ENCODE measurements at regions not wholly inside any gene's neighbourhood (a gene's known extent, or its start where the extent isn't known, plus 50 kb on each side); places are given as distances from the start of the nearest gene placed in this dataset.

GRCh38 chr20:22333885-22334545 is 250.4 kb downstream of the FOXA2 start:
- H3K27ac ChIP-seq (ENCODE audit: low read length) = no peak overlapping the region
- ATAC-seq = peak; percentile 91
- no peak overlapping the region for H3K4me3 ChIP-seq (ENCODE audit: low read length)
- no peaks in the 10 kb centered on the region for H3K4me1 ChIP-seq (ENCODE audit: insufficient read depth, low read length)
- no TSS peak for BruUV-seq (replicated peaks)
- H3K79me2 ChIP-seq (ENCODE audit: low read length) = no peaks in the 10 kb centered on the region
- H3K9ac ChIP-seq (ENCODE audit: low read length) = no peak overlapping the region
- 0 out of 2 replicates have a peak overlapping the region, but pooled peaks have one; percentile 21 for H2AFZ ChIP-seq (ENCODE audit: low read length)
- H4K20me1 ChIP-seq (ENCODE audit: low read length) = no peaks in the 10 kb centered on the region
- H3K36me3 ChIP-seq (ENCODE audit: low read depth, low read length) = no peaks in the 10 kb centered on the region
- no peaks in the 10 kb centered on the region for H3K9me2 ChIP-seq (replicated peaks; ENCODE audit: low read length)
- ChIA-PET POLR2A (ENCODE audit: unreplicated experiment) (no interaction called here), CTCF (interaction anchor here (0.6 to 1.0 kb wide), 5 partner anchors 63 to 351 kb away, joined by 3 to 4 read pairs (median 3); no protein-coding TSS in a partner anchor)
- TF ChIP-seq CTCF (conservative IDR thresholded peaks at IDR 0.05; ENCODE audit: low read depth, low read length) = peak; percentile 94
- no peak for TF ChIP-seq EZH2 (IDR thresholded peaks at IDR 0.05; ENCODE audit: low read length, unreplicated experiment)
- intact Hi-C loops (cut with micrococcal nuclease) = loop anchor here (1.0 kb wide), 2 partner anchors 350 to 1006 kb away; no protein-coding TSS in a partner anchor
- no peaks in the 10 kb centered on the region for H3F3A ChIP-seq (ENCODE audit: low read length, unreplicated experiment)
- peak overlapping the region; percentile 7; the same call in 1 of the 2 replicates for H3K4me2 ChIP-seq (ENCODE audit: low read length)
- H3K27me3 ChIP-seq (ENCODE audit: low read length) = peaks cover 51% of the 10 kb centered on the region
- DNase-seq = peak; percentile 84
- H3K9me3 ChIP-seq (ENCODE audit: low read length) = no peaks in the 10 kb centered on the region

GRCh38 chr20:22324505-22324904 is 259.9 kb downstream of the FOXA2 start:
- ATAC-seq (no peak), DNase-seq (no peak)
- no peaks in the 10 kb centered on the region; the same call in 1 of the 2 replicates for H4K20me1 ChIP-seq (ENCODE audit: low read length)
- no peaks in the 10 kb centered on the region for H3K79me2 ChIP-seq (ENCODE audit: low read length)
- H3K9me3 ChIP-seq (ENCODE audit: low read length) = no peaks in the 10 kb centered on the region
- ChIA-PET POLR2A (ENCODE audit: unreplicated experiment) (no interaction called here), CTCF (no interaction called here)
- no peak overlapping the region for H3K4me2 ChIP-seq (ENCODE audit: low read length)
- intact Hi-C loops (cut with micrococcal nuclease) = no loop called here
- no peaks in the 10 kb centered on the region for H3F3A ChIP-seq (ENCODE audit: low read length, unreplicated experiment)
- H3K9ac ChIP-seq (ENCODE audit: low read length) = no peak overlapping the region
- H3K4me3 ChIP-seq (ENCODE audit: low read length) = no peak overlapping the region
- H3K4me1 ChIP-seq (ENCODE audit: insufficient read depth, low read length) = no peaks in the 10 kb centered on the region
- H3K27me3 ChIP-seq (ENCODE audit: low read length) = peaks cover 95% of the 10 kb centered on the region
- H3K27ac ChIP-seq (ENCODE audit: low read length) = no peak overlapping the region
- no peaks in the 10 kb centered on the region for H3K36me3 ChIP-seq (ENCODE audit: low read depth, low read length)
- BruUV-seq (replicated peaks) = no TSS peak
- no peaks in the 10 kb centered on the region for H3K9me2 ChIP-seq (replicated peaks; ENCODE audit: low read length)
- no peak for TF ChIP-seq CTCF (conservative IDR thresholded peaks at IDR 0.05; ENCODE audit: low read depth, low read length)
- TF ChIP-seq EZH2phosphoT487 (IDR thresholded peaks at IDR 0.05; ENCODE audit: borderline replicate concordance, low read length) = no peak
- no peak for TF ChIP-seq EZH2 (IDR thresholded peaks at IDR 0.05; ENCODE audit: low read length, unreplicated experiment)
- H2AFZ ChIP-seq (ENCODE audit: low read length) = no peak overlapping the region

- no peaks in the 10 kb centered on the region for H3F3A ChIP-seq (ENCODE audit: low read length, unreplicated experiment)
- H4K20me1 ChIP-seq (ENCODE audit: low read length) = no peaks in the 10 kb centered on the region; the same call in 1 of the 2 replicates
- peaks cover 98% of the 10 kb centered on the region for H3K27me3 ChIP-seq (ENCODE audit: low read length)
- ATAC-seq (no peak), DNase-seq (no peak)
- no peaks in the 10 kb centered on the region for H3K9me2 ChIP-seq (replicated peaks; ENCODE audit: low read length)
- BruUV-seq (replicated peaks) = no TSS peak
- H3K9ac ChIP-seq (ENCODE audit: low read length) = no peak overlapping the region
- POLR2A ChIA-PET (ENCODE audit: unreplicated experiment) = no interaction called here
- intact Hi-C loops (cut with micrococcal nuclease) = no loop called here
- no peaks in the 10 kb centered on the region for H3K36me3 ChIP-seq (ENCODE audit: low read depth, low read length)
- CTCF ChIA-PET = no interaction called here
- TF ChIP-seq CTCF (conservative IDR thresholded peaks at IDR 0.05; ENCODE audit: low read depth, low read length) (no peak), EZH2 (IDR thresholded peaks at IDR 0.05; ENCODE audit: low read length, unreplicated experiment) (no peak), EZH2phosphoT487 (IDR thresholded peaks at IDR 0.05; ENCODE audit: borderline replicate concordance, low read length) (no peak)
- H2AFZ ChIP-seq (ENCODE audit: low read length) = no peak overlapping the region
- no peaks in the 10 kb centered on the region for H3K4me1 ChIP-seq (ENCODE audit: insufficient read depth, low read length)
- H3K79me2 ChIP-seq (ENCODE audit: low read length) = no peaks in the 10 kb centered on the region
- no peak overlapping the region for H3K27ac ChIP-seq (ENCODE audit: low read length)
- H3K4me3 ChIP-seq (ENCODE audit: low read length) = no peak overlapping the region
- no peak overlapping the region for H3K4me2 ChIP-seq (ENCODE audit: low read length)
- no peaks in the 10 kb centered on the region for H3K9me3 ChIP-seq (ENCODE audit: low read length)
Measured at GRCh38 chr20:22322513-22322912, 261.9 kb downstream of the FOXA2 start.

All from PC-3 (cell line).